ENCODE measurements at regions not wholly inside any gene's neighbourhood (a gene's known extent, or its start where the extent isn't known, plus 50 kb on each side); places are given as distances from the start of the nearest gene placed in this dataset.

GRCh38 chr10:129028451-129028850 lies 438.6 kb upstream of the MGMT start:
- Histone ChIP-seq H3K27me3 (ENCODE audit: insufficient read depth, low read depth, low read length) (peaks cover 51% of the 10 kb centered on the region), H2AFZ (ENCODE audit: low read depth, low read length) (no peak overlapping the region), H3K4me3 (ENCODE audit: low read length) (no peak overlapping the region), H3K9ac (ENCODE audit: low read length) (no peak overlapping the region), H3K36me3 (ENCODE audit: insufficient read depth, low read length) (no peaks in the 10 kb centered on the region), H3F3A (ENCODE audit: insufficient read depth, low read length, poor library complexity, severe bottlenecking) (no peaks in the 10 kb centered on the region), H3K79me2 (replicated peaks; ENCODE audit: insufficient read depth, low read length) (no peaks in the 10 kb centered on the region), H3K9me2 (ENCODE audit: insufficient read depth, low read length) (no peaks in the 10 kb centered on the region), H3K9me3 (ENCODE audit: low read length) (no peaks in the 10 kb centered on the region), H3K27ac (ENCODE audit: low read length) (no peak overlapping the region), H3K4me2 (ENCODE audit: low read length) (no peak overlapping the region), H4K20me1 (ENCODE audit: insufficient read depth) (no peaks in the 10 kb centered on the region)
- TF ChIP-seq SMC3 (conservative IDR thresholded peaks at IDR 0.05; ENCODE audit: poor library complexity) (no peak), POLR2AphosphoS5 (IDR thresholded peaks at IDR 0.05) (no peak)

DNA sequence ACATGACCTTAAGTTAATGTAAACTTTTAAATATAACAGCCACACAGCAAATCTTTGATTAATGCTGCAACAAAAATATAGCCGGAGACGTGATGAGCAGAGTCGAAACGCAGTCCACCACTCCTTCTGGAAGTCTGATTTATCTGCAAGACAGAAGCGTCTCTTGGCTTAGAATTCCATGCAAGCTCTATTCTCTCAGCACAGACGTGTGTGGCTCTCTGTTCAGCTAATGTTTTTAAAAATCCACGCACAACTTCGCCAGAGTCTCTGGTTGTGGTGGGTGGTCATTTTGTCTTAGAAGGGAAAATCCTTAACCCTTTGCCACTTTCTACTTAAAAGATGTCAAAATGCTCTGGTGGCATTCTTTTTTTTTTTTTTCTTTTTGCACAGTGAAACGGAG lies 438.0 kb upstream of the MGMT start:
- Histone ChIP-seq H3K4me2 (ENCODE audit: low read length) (no peak overlapping the region), H3K4me3 (ENCODE audit: low read length) (no peak overlapping the region), H4K20me1 (ENCODE audit: insufficient read depth) (no peaks in the 10 kb centered on the region), H3K36me3 (ENCODE audit: insufficient read depth, low read length) (no peaks in the 10 kb centered on the region), H2AFZ (ENCODE audit: low read depth, low read length) (no peak overlapping the region), H3K9ac (ENCODE audit: low read length) (no peak overlapping the region), H3F3A (ENCODE audit: insufficient read depth, low read length, poor library complexity, severe bottlenecking) (peaks cover under 1% of the 10 kb centered on the region), H3K9me2 (ENCODE audit: insufficient read depth, low read length) (no peaks in the 10 kb centered on the region), H3K79me2 (replicated peaks; ENCODE audit: insufficient read depth, low read length) (no peaks in the 10 kb centered on the region), H3K27me3 (ENCODE audit: insufficient read depth, low read depth, low read length) (peaks cover 45% of the 10 kb centered on the region), H3K27ac (ENCODE audit: low read length) (no peak overlapping the region), H3K9me3 (ENCODE audit: low read length) (no peaks in the 10 kb centered on the region)
- TF ChIP-seq, protein P1, sequence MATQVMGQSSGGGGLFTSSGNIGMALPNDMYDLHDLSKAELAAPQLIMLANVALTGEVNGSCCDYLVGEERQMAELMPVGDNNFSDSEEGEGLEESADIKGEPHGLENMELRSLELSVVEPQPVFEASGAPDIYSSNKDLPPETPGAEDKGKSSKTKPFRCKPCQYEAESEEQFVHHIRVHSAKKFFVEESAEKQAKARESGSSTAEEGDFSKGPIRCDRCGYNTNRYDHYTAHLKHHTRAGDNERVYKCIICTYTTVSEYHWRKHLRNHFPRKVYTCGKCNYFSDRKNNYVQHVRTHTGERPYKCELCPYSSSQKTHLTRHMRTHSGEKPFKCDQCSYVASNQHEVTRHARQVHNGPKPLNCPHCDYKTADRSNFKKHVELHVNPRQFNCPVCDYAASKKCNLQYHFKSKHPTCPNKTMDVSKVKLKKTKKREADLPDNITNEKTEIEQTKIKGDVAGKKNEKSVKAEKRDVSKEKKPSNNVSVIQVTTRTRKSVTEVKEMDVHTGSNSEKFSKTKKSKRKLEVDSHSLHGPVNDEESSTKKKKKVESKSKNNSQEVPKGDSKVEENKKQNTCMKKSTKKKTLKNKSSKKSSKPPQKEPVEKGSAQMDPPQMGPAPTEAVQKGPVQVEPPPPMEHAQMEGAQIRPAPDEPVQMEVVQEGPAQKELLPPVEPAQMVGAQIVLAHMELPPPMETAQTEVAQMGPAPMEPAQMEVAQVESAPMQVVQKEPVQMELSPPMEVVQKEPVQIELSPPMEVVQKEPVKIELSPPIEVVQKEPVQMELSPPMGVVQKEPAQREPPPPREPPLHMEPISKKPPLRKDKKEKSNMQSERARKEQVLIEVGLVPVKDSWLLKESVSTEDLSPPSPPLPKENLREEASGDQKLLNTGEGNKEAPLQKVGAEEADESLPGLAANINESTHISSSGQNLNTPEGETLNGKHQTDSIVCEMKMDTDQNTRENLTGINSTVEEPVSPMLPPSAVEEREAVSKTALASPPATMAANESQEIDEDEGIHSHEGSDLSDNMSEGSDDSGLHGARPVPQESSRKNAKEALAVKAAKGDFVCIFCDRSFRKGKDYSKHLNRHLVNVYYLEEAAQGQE (IDR thresholded peaks at IDR 0.05; ENCODE audit: borderline replicate concordance) = no peak
- TF ChIP-seq EZH2 (IDR thresholded peaks at IDR 0.05; ENCODE audit: borderline replicate concordance, insufficient read depth, low read length, poor library complexity, severe bottlenecking) = no peak

- Histone ChIP-seq H3K4me2 (ENCODE audit: low read length) (no peak overlapping the region), H3K79me2 (replicated peaks; ENCODE audit: insufficient read depth, low read length) (no peaks in the 10 kb centered on the region), H3K27me3 (ENCODE audit: insufficient read depth, low read depth, low read length) (peaks cover 49% of the 10 kb centered on the region)
Observed at GRCh38 chr10:129029851-129030602, 437.0 kb upstream of the MGMT start.

GRCh38 chr10:129030603-129030895 lies 436.5 kb upstream of the MGMT start:
- Histone ChIP-seq H3K27ac (ENCODE audit: low read length) (no peak overlapping the region), H3K4me3 (ENCODE audit: low read length) (no peak overlapping the region), H3K79me2 (replicated peaks; ENCODE audit: insufficient read depth, low read length) (no peaks in the 10 kb centered on the region), H2AFZ (ENCODE audit: low read depth, low read length) (no peak overlapping the region), H3K4me2 (ENCODE audit: low read length) (no peak overlapping the region), H3K36me3 (ENCODE audit: insufficient read depth, low read length) (no peaks in the 10 kb centered on the region), H3K27me3 (ENCODE audit: insufficient read depth, low read depth, low read length) (peaks cover 49% of the 10 kb centered on the region), H3K9ac (ENCODE audit: low read length) (no peak overlapping the region), H4K20me1 (ENCODE audit: insufficient read depth) (no peaks in the 10 kb centered on the region), H3K9me3 (ENCODE audit: low read length) (no peaks in the 10 kb centered on the region), H3F3A (ENCODE audit: insufficient read depth, low read length, poor library complexity, severe bottlenecking) (peaks cover 6% of the 10 kb centered on the region), H3K9me2 (ENCODE audit: insufficient read depth, low read length) (no peaks in the 10 kb centered on the region)
- no peak for TF ChIP-seq EP300 (conservative IDR thresholded peaks at IDR 0.05; ENCODE audit: poor library complexity, severe bottlenecking)
- no peak for TF ChIP-seq MXI1 (conservative IDR thresholded peaks at IDR 0.05; ENCODE audit: poor library complexity, severe bottlenecking)
- no peak for TF ChIP-seq RAD21 (conservative IDR thresholded peaks at IDR 0.05)
- TF ChIP-seq POLR2AphosphoS5 (IDR thresholded peaks at IDR 0.05) = no peak
- TF ChIP-seq, protein P1 (IDR thresholded peaks at IDR 0.05; ENCODE audit: borderline replicate concordance) = no peak
- TF ChIP-seq CTCF (IDR thresholded peaks at IDR 0.05; ENCODE audit: poor library complexity, severe bottlenecking) = no peak
- no peak for TF ChIP-seq EZH2 (IDR thresholded peaks at IDR 0.05; ENCODE audit: borderline replicate concordance, insufficient read depth, low read length, poor library complexity, severe bottlenecking)

More at GRCh38 chr10:129029851-129030602, 437.0 kb upstream of the MGMT start:
- H3K4me3 ChIP-seq (ENCODE audit: low read length) = no peak overlapping the region
- peaks cover 6% of the 10 kb centered on the region for H3F3A ChIP-seq (ENCODE audit: insufficient read depth, low read length, poor library complexity, severe bottlenecking)
- no peaks in the 10 kb centered on the region for H3K9me3 ChIP-seq (ENCODE audit: low read length)
- no peak overlapping the region for H2AFZ ChIP-seq (ENCODE audit: low read depth, low read length)
- H4K20me1 ChIP-seq (ENCODE audit: insufficient read depth) = no peaks in the 10 kb centered on the region
- no peaks in the 10 kb centered on the region for H3K36me3 ChIP-seq (ENCODE audit: insufficient read depth, low read length)
- TF ChIP-seq EP300 (conservative IDR thresholded peaks at IDR 0.05; ENCODE audit: poor library complexity, severe bottlenecking) = no peak
- TF ChIP-seq EZH2 (IDR thresholded peaks at IDR 0.05; ENCODE audit: borderline replicate concordance, insufficient read depth, low read length, poor library complexity, severe bottlenecking) = no peak
- H3K9ac ChIP-seq (ENCODE audit: low read length) = no peak overlapping the region
- no peaks in the 10 kb centered on the region for H3K9me2 ChIP-seq (ENCODE audit: insufficient read depth, low read length)
- no peak overlapping the region for H3K27ac ChIP-seq (ENCODE audit: low read length)
